GM23338 (cell line): ENCODE measurements at regions not wholly inside any gene's neighbourhood (a gene's known extent, or its start where the extent isn't known, plus 50 kb on each side); places are given as distances from the start of the nearest gene placed in this dataset.

Experiments
- CTCF ChIP-seq, 2 experiments: fragments of 200-600 bp in 1 of 2; sonication (generic) in 1 of 2; conservative IDR thresholded peaks; 2 replicates each; pipeline versions ENCODE4 v1.5.1 to v1.6.1; 2016 to 2017; ENCODE audit warnings: antibody characterized with exemption in 2 of 2, low read depth in 2 of 2, mild to moderate bottlenecking in 2 of 2, moderate library complexity in 1 of 2
- ETS1 ChIP-seq: IDR thresholded peaks from 2 replicates; pipeline ENCODE4 v1.6.1; 2016; ENCODE audit warnings: antibody characterized with exemption
- EZH2 ChIP-seq: fragments of 200-600 bp; sonication (generic); IDR thresholded peaks from one replicate; pipeline ENCODE4 v1.8.0; 2017; ENCODE audit warnings: antibody characterized with exemption, mild to moderate bottlenecking, low read depth; ENCODE audit not compliant: unreplicated experiment
- EZH2phosphoT487 ChIP-seq: fragments of 200-600 bp; sonication (generic); IDR thresholded peaks from one replicate; pipeline ENCODE4 v1.8.1; 2018; ENCODE audit warnings: antibody characterized with exemption; ENCODE audit not compliant: unreplicated experiment
- JUNB ChIP-seq: IDR thresholded peaks from one replicate; pipeline ENCODE4 v1.6.1; 2016; ENCODE audit warnings: antibody characterized with exemption; ENCODE audit not compliant: unreplicated experiment
- POLR2AphosphoS5 ChIP-seq: IDR thresholded peaks from 2 replicates; pipeline ENCODE4 v1.6.1; 2016; ENCODE audit warnings: antibody characterized with exemption, low read depth
- REST ChIP-seq: IDR thresholded peaks from one replicate; pipeline ENCODE4 v1.6.1; 2018; ENCODE audit warnings: antibody characterized with exemption; ENCODE audit not compliant: unreplicated experiment
- STAT1 ChIP-seq: IDR thresholded peaks from one replicate; pipeline ENCODE4 v1.6.1; 2016; ENCODE audit warnings: antibody characterized with exemption; ENCODE audit not compliant: unreplicated experiment

- TF ChIP-seq JUNB = no peak
- no peak for TF ChIP-seq CTCF (conservative IDR thresholded peaks at IDR 0.05; ENCODE audit: low read depth in 2 of 2)
- no peak for TF ChIP-seq ETS1
- TF ChIP-seq EZH2 = no peak
- TF ChIP-seq POLR2AphosphoS5 = no peak
- TF ChIP-seq EZH2phosphoT487 = no peak
- TF ChIP-seq REST = no peak
- TF ChIP-seq STAT1 = no peak
Measured at GRCh38 chr12:17286874-17287273, 680.9 kb upstream of the LMO3 start.
